Panc1 (cell line): ENCODE measurements at regions not wholly inside any gene's neighbourhood (a gene's known extent, or its start where the extent isn't known, plus 50 kb on each side); places are given as distances from the start of the nearest gene placed in this dataset.

Source experiments
- ATAC-seq: fragments of 200-7000 bp; cut with Tn5 transposase; 2 replicates; pipeline ENCODE4 v1.9.1; 2020; ENCODE audit warnings: mild to moderate bottlenecking, moderate library complexity
- BruUV-seq: library from RNA; stranded (reverse); fragments of 400-500 nt; replicated peaks from 2 replicates; lab custom pipeline; 2021; lab: Mats Ljungman, UMichigan
- CTCF ChIA-PET: fragments of 300-600 bp; sonication (Branson Sonifier 250); formaldehyde crosslinking; loops from one replicate; lab custom pipeline; 2022; ENCODE audit warnings: antibody characterized with exemption; lab: Charles Lee
- POLR2A ChIA-PET: fragments of 300-600 bp; sonication (Branson Sonifier 250); formaldehyde crosslinking; loops from one replicate; lab custom pipeline; 2022; ENCODE audit warnings: antibody characterized with exemption; lab: Charles Lee
- DNase-seq: peaks from one replicate; pipeline ENCODE4 v3.0.0-alpha.2; 2010; ENCODE audit warnings: low read depth, low spot score
- H3K27ac ChIP-seq: 2 replicates; pipeline ENCODE4 v1.5.1; 2011; ENCODE audit warnings: mild to moderate bottlenecking, low read length, inconsistent platforms
- H3K27me3 ChIP-seq: fragments of 200-500 bp; sonication (Bioruptor generic); 2 replicates; pipeline ENCODE4 v1.6.0; 2014; ENCODE audit warnings: low read length, inconsistent platforms; ENCODE audit not compliant: control insufficient read depth, insufficient read depth
- H3K36me3 ChIP-seq: fragments of 200-500 bp; sonication (Bioruptor generic); 2 replicates; pipeline ENCODE4 v1.5.1; 2014; ENCODE audit warnings: inconsistent platforms, mild to moderate bottlenecking, low read length, moderate library complexity; ENCODE audit not compliant: control insufficient read depth, insufficient read depth
- H3K4me1 ChIP-seq: 2 replicates; pipeline ENCODE4 v1.5.1; 2011; ENCODE audit warnings: inconsistent platforms, mild to moderate bottlenecking, low read length, moderate library complexity; ENCODE audit not compliant: control insufficient read depth, insufficient read depth
- H3K4me3 ChIP-seq, 2 experiments: 2 replicates each; pipeline ENCODE4 v1.5.1; 2011 to 2012; ENCODE audit warnings: low read depth in 2 of 2, low read length in 2 of 2, mild to moderate bottlenecking in 2 of 2, inconsistent platforms in 1 of 2, moderate library complexity in 1 of 2
- H3K9me3 ChIP-seq: fragments of 200-500 bp; sonication (Bioruptor generic); 2 replicates; pipeline ENCODE4 v1.5.1; 2014; ENCODE audit warnings: low read depth, mild to moderate bottlenecking, inconsistent platforms, low read length, moderate library complexity; ENCODE audit not compliant: control insufficient read depth, insufficient read depth
- CTCF ChIP-seq: fragments of 450-650 bp; IDR thresholded peaks from 2 replicates; pipeline ENCODE4 v1.5.1; 2017; ENCODE audit warnings: mild to moderate bottlenecking
- POLR2AphosphoS5 ChIP-seq: IDR thresholded peaks from 2 replicates; pipeline ENCODE4 v1.6.1; 2012; ENCODE audit warnings: mild to moderate bottlenecking, low read depth, low read length, moderate library complexity
- REST ChIP-seq, 2 experiments: IDR thresholded peaks; 2 replicates each; pipeline ENCODE4 v1.6.1; 2011 to 2012; ENCODE audit warnings: low read depth in 2 of 2, control low read depth in 1 of 2, low read length in 1 of 2, mild to moderate bottlenecking in 1 of 2, moderate library complexity in 1 of 2; ENCODE audit not compliant: insufficient read depth in 1 of 2
- SIN3A ChIP-seq: IDR thresholded peaks from 2 replicates; pipeline ENCODE4 v1.6.1; 2012; ENCODE audit warnings: low read depth, mild to moderate bottlenecking, low read length, moderate library complexity, borderline replicate concordance; ENCODE audit not compliant: insufficient read depth
- TCF7L2 ChIP-seq: IDR thresholded peaks from 2 replicates; pipeline ENCODE4 v1.6.1; 2011; ENCODE audit warnings: mild to moderate bottlenecking, low read depth, low read length, inconsistent platforms
- in situ Hi-C: cut with HindIII; loops from 2 replicates; pipeline ENCODE4 v1.10.0; 2016; ENCODE audit warnings: low sequenced_read_pairs, low pct_unique_long_range_greater_than_20kb
- intact Hi-C: fragments of 100-400 bp; cut with micrococcal nuclease; formaldehyde crosslinking; loops from one replicate; pipeline ENCODE4 v1.10.0; 2022; ENCODE audit not compliant: unreplicated experiment

- in situ Hi-C loops, result no loop called here
- CTCF ChIA-PET, result no interaction called here
- Histone ChIP-seq H3K36me3 (no peaks in the 10 kb centered on the region), H3K27me3 (no peaks in the 10 kb centered on the region), H3K9me3 (no peaks in the 10 kb centered on the region), H3K4me3 (no peak overlapping the region), H3K4me1 (no peaks in the 10 kb centered on the region), H3K27ac (no peak overlapping the region)
- ATAC-seq (no peak), DNase-seq (no peak)
- POLR2A ChIA-PET, result no interaction called here
- intact Hi-C loops, result no loop called here
- no TSS peak for BruUV-seq
- TF ChIP-seq CTCF (no peak), SIN3A (no peak), REST (IDR thresholded peaks at IDR 0.05; ENCODE audit: insufficient read depth in 1 of 2, low read depth in 2 of 2, low read length in 1 of 2) (no peak), TCF7L2 (no peak), POLR2AphosphoS5 (no peak)
These were observed 207.1 kb upstream of the POU3F2 start for GRCh38 chr6:98627129-98627775.

GRCh38 chr6:98633886-98634285 is 200.5 kb upstream of the POU3F2 start:
- intact Hi-C loops, result no loop called here
- BruUV-seq, result no TSS peak

More at GRCh38 chr6:98633886-98634285, 200.5 kb upstream of the POU3F2 start:
- no peak for TF ChIP-seq CTCF
- TF ChIP-seq REST (IDR thresholded peaks at IDR 0.05; ENCODE audit: insufficient read depth in 1 of 2, low read depth in 2 of 2, low read length in 1 of 2), result no peak
- TF ChIP-seq SIN3A, result no peak
- TF ChIP-seq TCF7L2, result no peak
- TF ChIP-seq POLR2AphosphoS5, result no peak
- in situ Hi-C loops, result no loop called here
- no peak for DNase-seq
- ChIA-PET POLR2A (no interaction called here), CTCF (no interaction called here)
- no peak overlapping the region for H3K4me3 ChIP-seq
- ATAC-seq, result no peak
- no peak overlapping the region for H3K27ac ChIP-seq
- no peaks in the 10 kb centered on the region for H3K36me3 ChIP-seq
- no peaks in the 10 kb centered on the region for H3K9me3 ChIP-seq
- H3K27me3 ChIP-seq, result no peaks in the 10 kb centered on the region; the same call in 1 of the 2 replicates
- no peaks in the 10 kb centered on the region for H3K4me1 ChIP-seq
